ENCODE measurements at regions not wholly inside any gene's neighbourhood (a gene's known extent, or its start where the extent isn't known, plus 50 kb on each side); places are given as distances from the start of the nearest gene placed in this dataset.

DNA sequence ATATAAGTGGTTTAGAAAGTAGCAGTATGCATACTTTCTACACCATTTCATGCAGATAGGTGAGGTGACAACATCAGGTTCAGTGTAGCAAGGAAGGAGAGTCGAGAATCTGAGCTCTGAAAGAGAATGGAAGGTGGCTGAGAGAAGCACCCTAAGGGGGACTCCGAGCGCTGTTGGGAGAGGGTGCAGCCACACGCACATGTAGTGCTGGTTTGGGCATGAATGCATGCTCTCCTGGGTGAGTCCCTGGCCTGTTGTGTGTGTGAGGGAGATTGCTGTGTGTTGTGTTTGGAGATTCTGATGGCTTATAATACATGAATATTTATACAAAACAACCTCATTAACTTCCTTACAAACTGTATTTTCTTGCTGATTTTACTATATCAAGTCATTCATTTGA, 180.3 kb upstream of the LRIG3 start:
- no peak overlapping the region for H3K4me2 ChIP-seq (ENCODE audit: low read depth, low read length)
- no peak overlapping the region for H3K4me3 ChIP-seq (ENCODE audit: insufficient read depth, low read depth, low read length)
- H3K27me3 ChIP-seq (ENCODE audit: control insufficient read depth, insufficient read depth, low read length), result no peaks in the 10 kb centered on the region
- ChIA-PET POLR2A (ENCODE audit: unreplicated experiment) (no interaction called here), CTCF (interaction anchor here (1.1 kb wide), 1 partner anchor 14 kb away, joined by 3 read pairs; no protein-coding TSS in a partner anchor)
- H3K9me1 ChIP-seq (ENCODE audit: insufficient read depth, low read length), result no peaks in the 10 kb centered on the region
- TF ChIP-seq CHD1 (IDR thresholded peaks at IDR 0.05; ENCODE audit: low read depth, low read length) (no peak), MAZ (IDR thresholded peaks at IDR 0.05; ENCODE audit: borderline replicate concordance, low read depth, low read length) (no peak), MAFK (IDR thresholded peaks at IDR 0.05; ENCODE audit: low read depth, low read length) (no peak), BHLHE40 (IDR thresholded peaks at IDR 0.05; ENCODE audit: low read depth, low read length) (no peak), POLR2A (IDR thresholded peaks at IDR 0.05; ENCODE audit: low read depth, low read length) (no peak), FOS (IDR thresholded peaks at IDR 0.05; ENCODE audit: low read depth, low read length) (no peak), RCOR1 (IDR thresholded peaks at IDR 0.05; ENCODE audit: insufficient replicate concordance, low read length) (no peak), RFX5 (IDR thresholded peaks at IDR 0.05; ENCODE audit: low read depth, low read length) (no peak), CEBPB (IDR thresholded peaks at IDR 0.05; ENCODE audit: low read depth, low read length) (no peak)
- TF ChIP-seq, protein P1, sequence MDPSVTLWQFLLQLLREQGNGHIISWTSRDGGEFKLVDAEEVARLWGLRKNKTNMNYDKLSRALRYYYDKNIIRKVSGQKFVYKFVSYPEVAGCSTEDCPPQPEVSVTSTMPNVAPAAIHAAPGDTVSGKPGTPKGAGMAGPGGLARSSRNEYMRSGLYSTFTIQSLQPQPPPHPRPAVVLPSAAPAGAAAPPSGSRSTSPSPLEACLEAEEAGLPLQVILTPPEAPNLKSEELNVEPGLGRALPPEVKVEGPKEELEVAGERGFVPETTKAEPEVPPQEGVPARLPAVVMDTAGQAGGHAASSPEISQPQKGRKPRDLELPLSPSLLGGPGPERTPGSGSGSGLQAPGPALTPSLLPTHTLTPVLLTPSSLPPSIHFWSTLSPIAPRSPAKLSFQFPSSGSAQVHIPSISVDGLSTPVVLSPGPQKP (IDR thresholded peaks at IDR 0.05; ENCODE audit: borderline replicate concordance, low read depth, low read length), result no peak
- no peak overlapping the region for H3K14ac ChIP-seq (replicated peaks; ENCODE audit: low read depth, low read length)
- no peak overlapping the region for H3K4ac ChIP-seq (ENCODE audit: low read depth, low read length)
- H2BK5ac ChIP-seq (ENCODE audit: low read depth, low read length, poor library complexity, severe bottlenecking), result no peak overlapping the region
- BruUV-seq (replicated peaks), result no TSS peak
- DNase-seq (no peak), ATAC-seq (ENCODE audit: low read depth) (no peak)
- dilution Hi-C loops (cut with HindIII; ENCODE audit: low sequenced_read_pairs, unreplicated experiment), result no loop called here
- H3K9me3 ChIP-seq (ENCODE audit: control insufficient read depth, insufficient read depth, low read length), result no peaks in the 10 kb centered on the region; the same call in 1 of the 2 replicates
- no peaks in the 10 kb centered on the region for H3K4me1 ChIP-seq (ENCODE audit: control insufficient read depth, insufficient read depth, low read length)
- intact Hi-C loops (cut with micrococcal nuclease), result no loop called here
- no peak overlapping the region for H3K27ac ChIP-seq (ENCODE audit: insufficient read depth, low read length)
- no peak overlapping the region for H2AFZ ChIP-seq (replicated peaks; ENCODE audit: low read length, poor library complexity)
- no peak overlapping the region for H4K8ac ChIP-seq (ENCODE audit: low read depth in 2 of 2, low read length in 2 of 2)
- H3K9ac ChIP-seq (ENCODE audit: low read depth, low read length), result no peak overlapping the region
- no peak overlapping the region for H3K56ac ChIP-seq (ENCODE audit: extremely low read depth, insufficient read depth, low read length)
- no CpG with 5 or more reads among the region's 4 CpGs for WGBS, 2 experiments (ENCODE audit: extremely low coverage in 2 of 2, insufficient read length in 1 of 2)
- in situ Hi-C loops (cut with MboI; ENCODE audit: low sequenced_read_pairs), result no loop called here
- H3K79me1 ChIP-seq (ENCODE audit: low read depth in 1 of 2, low read length in 2 of 2), result no peaks in the 10 kb centered on the region
- no peak overlapping the region for H3K18ac ChIP-seq (ENCODE audit: low read depth, low read length)
- H2BK20ac ChIP-seq (ENCODE audit: low read depth, low read length), result no peak overlapping the region
- no peak overlapping the region for H3K23ac ChIP-seq (ENCODE audit: low read depth, low read length)
- H2BK15ac ChIP-seq (ENCODE audit: low read depth, low read length), result no peak overlapping the region
- H2AK9ac ChIP-seq (replicated peaks; ENCODE audit: low read depth, low read length, poor library complexity), result no peak overlapping the region
- H2BK120ac ChIP-seq (ENCODE audit: low read depth, low read length), result no peak overlapping the region
- H4K5ac ChIP-seq (ENCODE audit: low read depth, low read length), result no peak overlapping the region
- H4K91ac ChIP-seq (ENCODE audit: insufficient read depth, low read depth, low read length), result no peak overlapping the region
- H3K36me3 ChIP-seq (ENCODE audit: control insufficient read depth, insufficient read depth, low read length), result no peaks in the 10 kb centered on the region
- no peaks in the 10 kb centered on the region for H4K20me1 ChIP-seq (ENCODE audit: insufficient read depth, low read length)
- no peak overlapping the region for H2AK5ac ChIP-seq (ENCODE audit: low read depth, low read length)

Measured in IMR-90 (cell line).